GM21825 (cell line): ENCODE measurements at regions not wholly inside any gene's neighbourhood (a gene's known extent, or its start where the extent isn't known, plus 50 kb on each side); places are given as distances from the start of the nearest gene placed in this dataset.
"Not testable (repeated sequence)": the region's sequence is repeated elsewhere in the genome, so short reads cannot be mapped to it uniquely, and the experiment has no call there.

Experiments
- ATAC-seq: cut with Tn5 transposase; IDR thresholded peaks from one replicate; pipeline ENCODE4 v1.9.1; 2021; ENCODE audit warnings: mild to moderate bottlenecking, moderate library complexity; ENCODE audit not compliant: unreplicated experiment

DNA sequence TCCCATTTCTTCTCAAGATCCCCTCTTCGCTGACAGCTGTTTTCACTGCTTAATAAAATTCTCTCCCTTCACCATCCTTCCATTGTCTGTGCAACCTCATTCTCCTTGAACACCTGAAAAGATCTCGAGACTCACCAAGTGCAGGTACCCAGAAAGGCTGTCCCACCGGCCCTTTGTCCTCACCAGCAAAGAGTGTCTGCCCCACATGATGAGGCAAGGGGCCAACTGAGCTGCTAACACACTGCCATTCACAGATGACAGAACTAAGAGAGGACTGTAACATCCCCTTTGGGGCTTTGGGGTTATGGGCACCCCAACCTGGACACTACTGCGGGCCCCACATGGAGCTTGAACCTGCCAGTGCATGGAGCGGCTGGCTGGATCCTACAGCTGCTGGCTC, 771.4 kb upstream of the MIR17HG start:
- ATAC-seq, result no peak

DNA sequence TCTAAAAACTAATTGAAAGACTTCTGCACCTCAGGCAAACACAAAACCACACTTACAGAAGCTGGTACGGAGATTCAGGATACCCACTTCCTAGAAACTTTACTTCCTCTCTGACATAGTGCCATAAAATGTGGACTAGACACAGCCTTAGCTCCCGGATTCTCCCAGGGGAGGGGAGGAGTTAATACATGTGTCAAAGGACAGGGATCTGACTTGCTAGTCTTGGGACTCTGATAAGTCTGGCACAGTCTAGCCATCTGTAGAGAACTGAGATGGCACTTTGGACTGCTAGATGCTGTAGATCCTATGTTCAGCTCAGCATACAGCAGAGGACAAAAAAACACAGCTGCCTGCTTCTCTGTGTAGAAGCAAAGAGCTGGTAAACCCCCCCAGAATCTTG, 769.8 kb upstream of the MIR17HG start:
- ATAC-seq, result no peak

DNA sequence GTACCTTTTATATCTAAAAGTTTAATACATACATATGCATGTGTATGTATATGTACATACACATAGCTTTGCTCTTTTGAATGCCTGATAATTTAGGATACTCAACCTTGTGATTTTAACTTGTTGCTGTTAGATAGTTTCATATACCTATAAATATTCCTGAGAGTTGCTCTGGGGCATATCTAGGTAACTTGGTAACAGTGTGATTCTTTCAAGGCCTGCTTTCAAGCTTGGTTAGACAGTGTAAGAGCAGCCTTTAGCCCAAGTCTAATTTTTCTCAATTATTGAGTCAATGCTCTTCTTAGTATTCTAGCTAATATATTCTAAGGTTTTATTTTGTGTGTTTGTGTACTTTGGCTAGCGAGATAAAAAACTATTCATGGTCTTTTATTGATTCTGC, 762.1 kb upstream of the MIR17HG start:
- no peak for ATAC-seq

DNA sequence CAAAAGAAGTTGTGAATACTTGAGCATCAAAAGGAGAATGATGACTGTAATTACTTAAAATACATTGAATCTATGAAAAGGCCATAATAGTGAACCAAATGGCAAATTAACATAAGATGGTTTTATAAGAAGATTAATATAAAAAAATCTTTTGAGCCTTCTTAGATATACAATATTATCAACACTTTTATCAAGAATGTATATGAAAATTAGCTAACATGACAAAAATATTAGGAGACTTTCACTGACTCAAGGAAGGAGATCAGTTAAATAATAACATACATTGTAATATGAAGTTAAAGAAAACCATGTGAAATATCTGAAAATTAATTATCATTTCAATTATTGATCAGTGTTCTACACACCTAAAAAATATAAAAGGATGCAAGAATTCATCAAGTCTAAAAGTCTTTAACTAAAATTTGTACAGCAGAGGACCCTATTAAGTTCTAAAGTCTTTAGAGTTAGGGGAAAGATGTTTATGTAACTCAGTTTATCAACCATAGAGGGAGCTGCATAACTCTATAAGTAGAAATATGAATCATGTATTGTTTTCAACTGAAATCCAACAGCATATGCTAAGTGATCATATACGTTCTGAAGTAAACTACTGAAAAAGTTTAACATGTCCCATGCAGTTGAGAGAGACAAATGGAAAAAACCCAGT, 756.1 kb upstream of the MIR17HG start:
- no peak for ATAC-seq

DNA sequence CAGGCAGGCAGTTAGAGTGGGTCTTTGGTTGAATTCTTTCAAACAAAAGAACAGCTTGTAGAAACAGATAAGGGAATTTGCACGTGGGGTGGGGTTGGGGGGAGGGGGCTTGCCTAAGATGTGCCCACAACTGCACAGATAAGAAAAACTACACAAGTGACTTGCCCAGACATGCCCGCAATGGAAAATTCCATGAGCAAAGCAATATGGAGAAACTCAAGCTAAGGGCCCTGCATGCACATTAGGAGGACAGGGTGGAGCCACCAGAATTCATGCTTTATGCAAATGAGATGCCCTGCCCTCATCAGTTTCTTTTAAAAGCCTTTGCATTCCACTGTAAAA, 755.6 kb upstream of the MIR17HG start:
- ATAC-seq, result no peak

DNA sequence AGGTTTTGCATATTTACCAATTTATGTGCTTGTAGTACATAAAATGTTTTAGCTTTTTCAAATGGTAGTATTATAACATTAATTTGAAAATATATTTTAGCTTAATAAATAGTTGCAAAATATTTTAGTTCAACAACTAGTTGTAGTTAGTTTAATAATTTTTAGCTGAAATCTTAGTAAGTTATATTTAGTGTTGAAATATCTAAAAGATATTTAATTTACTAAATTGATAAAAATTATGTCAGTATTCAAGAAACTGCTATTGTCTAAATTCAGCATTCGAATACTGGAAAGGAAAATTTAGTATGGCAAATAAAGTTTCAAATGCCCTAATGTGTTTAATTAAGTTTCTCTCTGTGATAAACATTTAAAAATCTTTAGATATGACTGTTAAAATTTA, 754.5 kb upstream of the MIR17HG start:
- no peak for ATAC-seq

DNA sequence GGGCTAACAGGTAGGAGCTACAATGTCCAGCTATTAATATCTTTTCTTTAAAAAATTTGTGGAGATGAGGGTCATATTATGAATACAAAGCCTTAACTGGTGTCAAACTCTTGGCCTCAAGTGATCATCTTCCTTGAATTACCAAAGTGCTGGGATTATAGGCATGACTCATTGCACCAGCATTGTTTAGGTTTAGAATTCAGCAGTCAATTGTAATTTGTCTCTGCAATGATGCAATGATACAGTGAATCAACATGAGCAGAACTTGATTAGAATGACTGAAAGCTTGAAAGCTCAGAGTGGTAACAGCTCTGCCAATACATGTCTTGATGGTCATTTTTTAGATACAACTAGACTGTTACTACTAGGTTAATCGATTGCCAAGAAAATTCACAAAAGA, 752.8 kb upstream of the MIR17HG start:
- ATAC-seq, result no peak

DNA sequence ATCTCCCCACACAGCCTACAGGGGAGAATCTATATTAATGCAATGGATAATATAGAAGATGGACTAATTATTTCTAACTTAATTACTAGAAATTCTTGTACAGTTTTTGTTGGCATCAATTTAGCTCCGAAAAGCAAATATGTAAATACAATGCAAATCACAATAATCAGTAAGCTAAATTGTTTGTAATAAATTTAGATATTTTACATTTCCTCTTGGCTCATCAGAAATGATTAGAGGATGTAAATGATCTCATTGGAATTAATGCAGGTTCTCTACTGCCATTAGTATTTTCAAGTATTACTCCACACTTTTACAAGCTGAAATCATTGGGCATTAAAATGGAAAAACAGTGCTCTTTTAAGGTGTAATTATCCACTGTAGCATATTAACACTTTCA, 741.8 kb upstream of the MIR17HG start:
- no peak for ATAC-seq

DNA sequence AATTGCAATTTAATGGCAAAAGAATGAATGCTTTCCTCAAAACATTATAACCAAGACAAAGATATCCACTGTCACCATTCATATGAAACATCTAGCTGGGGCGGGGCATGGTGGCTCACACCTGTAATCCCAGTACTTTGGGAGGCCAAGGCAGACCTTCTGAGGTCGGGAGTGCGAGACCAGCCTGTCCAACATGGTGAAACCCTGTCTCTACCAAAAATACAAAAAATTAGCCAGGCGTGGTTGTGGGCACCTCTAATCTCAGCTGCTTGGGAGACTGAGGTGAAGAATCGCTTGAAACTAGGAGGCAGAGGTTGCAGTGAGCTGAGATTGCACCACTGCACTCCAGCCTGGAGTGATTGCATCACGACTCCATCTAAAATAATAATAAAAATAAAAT, 740.6 kb upstream of the MIR17HG start:
- not testable (repeated sequence) for ATAC-seq

DNA sequence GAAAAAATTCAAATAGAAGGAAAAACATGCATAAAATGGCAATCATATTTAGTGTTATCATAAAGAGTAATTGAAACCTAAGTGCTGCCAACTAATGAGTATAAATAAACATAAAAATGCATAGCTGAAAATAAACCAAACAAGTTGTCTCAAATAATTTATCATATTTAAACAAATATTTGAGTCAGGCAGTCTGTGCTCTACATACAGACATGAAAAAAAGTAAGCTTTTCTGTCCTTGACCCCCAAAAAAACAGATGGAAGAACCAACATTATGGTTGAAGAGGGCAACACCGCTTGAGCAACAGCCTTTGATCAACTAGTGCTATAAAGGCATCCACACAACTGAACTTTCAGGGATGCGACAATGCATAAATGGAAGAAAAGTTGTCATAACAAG, 735.1 kb upstream of the MIR17HG start:
- ATAC-seq, result no peak

DNA sequence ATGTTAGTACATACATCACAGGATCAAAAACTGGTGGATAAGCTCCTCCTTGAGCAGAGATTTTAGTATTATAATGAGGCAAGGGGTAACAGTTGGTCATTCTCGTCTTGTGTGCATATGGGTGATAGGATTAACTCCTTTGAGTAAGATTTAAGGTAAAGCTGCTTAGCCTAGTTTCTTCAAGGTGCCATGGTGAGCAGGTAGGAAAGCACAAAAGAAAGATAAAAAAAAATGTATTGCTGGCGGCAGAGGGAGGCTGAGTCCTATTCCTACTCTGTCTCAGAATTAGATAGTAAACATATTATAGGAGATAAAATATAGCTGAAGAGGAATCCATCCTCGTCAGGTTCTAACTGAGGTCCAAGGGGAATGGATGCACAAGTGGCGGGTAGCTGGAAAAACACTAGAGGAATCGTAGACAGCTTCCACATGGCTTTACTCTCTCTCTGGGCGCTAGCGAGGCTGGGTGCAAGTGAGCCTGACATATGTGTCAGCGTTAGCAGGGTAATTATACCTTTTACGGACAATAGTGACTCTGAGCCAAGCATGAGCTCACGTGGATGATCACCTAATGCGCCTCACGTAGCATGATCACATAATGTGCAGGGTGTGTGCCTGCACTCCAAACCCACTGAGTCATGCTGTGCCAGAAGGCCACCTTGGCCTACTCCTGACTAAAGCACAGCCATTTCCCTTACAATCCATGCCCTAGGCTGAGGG, 734.3 kb upstream of the MIR17HG start:
- ATAC-seq, result no peak

DNA sequence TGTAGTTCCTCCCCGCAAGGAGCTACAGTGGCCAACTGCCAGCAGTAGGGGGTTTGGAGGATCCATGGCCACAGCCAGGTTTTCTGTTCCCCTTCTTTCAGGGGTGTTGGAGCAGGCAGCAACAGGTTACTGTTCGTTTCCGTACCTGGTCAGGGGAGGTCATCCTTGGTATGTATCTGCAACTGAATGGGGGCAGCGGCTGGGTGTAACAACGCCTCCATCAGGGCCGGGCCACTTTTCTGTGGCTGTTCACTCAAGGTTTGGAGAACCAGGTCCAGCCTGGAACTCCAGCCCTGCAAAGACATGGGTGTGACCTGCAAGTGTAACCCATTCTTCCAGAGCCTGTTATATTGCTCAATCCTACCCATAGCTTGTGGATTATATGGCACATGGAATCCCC, 732.3 kb upstream of the MIR17HG start:
- ATAC-seq, result no peak

DNA sequence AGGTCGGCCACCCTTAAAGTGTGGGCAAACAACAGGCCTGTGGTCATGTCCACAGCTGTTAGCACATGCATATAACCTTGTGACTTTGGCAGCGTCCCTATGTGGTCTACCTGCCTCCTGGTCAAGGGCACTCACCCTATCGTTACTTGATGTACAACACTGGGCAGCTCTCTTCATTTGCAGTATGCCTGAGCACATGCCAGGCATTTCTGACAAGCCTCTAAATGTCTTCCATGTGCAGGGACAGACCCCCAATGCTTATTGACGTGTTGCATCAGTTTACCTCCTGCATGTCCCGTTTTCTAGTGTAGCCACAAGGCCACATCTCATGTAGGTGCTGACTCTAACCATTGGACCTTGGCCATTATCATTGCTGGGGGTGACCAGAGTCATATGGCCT, 731.7 kb upstream of the MIR17HG start:
- no peak for ATAC-seq

DNA sequence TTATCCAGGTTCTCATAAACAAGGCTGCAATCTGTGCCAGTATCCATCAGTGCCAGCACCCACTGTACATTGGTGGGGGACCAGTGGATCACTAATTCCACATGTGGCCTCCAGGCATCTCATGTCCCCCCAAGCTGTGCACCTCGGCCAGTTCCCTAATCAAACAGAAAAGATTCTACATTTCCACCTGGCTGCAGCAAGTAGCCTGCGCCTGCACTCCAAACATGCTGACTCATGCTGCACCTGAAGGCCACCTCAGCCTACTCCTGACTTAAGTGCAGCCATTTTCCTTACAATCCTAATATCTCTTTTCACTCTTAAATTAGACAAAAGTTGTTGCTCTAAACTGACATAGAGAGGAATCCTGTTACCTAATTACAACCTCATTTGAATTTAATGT, 729.4 kb upstream of the MIR17HG start:
- ATAC-seq, result no peak

DNA sequence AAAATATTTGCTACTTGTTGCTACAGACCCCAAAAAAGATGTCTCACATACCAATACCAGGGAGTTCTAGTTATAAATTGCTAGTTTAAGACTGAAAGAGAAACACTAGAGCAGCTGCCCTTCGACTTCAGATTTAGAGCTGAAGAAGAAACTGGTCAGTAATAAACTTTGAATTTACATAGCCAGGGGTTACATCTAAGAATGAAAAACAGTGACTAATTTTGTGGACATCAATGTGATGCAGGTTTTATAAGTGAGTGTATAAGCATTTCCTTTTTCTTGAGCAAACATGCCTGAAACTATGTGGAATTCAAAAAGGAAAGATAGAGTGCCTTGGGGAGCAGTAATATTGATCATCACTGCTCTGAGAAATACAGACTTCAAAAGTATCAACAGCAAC, 724.9 kb upstream of the MIR17HG start:
- no peak for ATAC-seq

DNA sequence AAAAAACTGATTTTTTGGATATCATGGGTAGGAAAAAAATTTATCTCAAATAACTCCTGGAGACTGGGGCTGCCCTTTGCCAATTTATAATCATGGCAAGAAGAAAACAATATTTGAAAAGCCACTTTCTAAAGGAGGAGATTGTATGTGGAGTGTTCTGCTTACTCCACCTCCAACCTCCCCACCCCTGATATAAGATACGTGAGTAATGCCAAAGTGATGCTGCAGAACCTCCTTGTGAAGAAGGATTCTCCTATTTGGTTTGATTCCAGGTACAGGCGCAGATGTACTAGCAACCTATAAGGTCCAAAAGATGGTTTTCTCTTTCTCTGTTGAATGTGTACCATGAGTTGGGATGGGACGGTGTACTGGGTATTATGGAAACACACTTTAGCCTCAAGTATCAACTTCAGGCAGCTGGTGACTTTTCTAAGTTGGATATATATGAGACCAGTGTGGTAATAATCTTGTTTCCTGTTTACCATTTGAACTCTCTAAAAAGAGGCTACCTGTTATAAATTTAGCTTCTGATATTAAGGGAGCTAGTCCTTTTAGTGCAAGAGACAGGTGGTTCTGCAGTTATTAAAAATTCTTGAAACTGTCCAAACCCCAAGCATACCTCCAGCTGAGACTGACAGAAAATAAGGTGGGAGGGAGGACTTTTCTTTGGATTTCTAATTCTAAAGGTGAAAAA, 724.0 kb upstream of the MIR17HG start:
- ATAC-seq, result no peak

DNA sequence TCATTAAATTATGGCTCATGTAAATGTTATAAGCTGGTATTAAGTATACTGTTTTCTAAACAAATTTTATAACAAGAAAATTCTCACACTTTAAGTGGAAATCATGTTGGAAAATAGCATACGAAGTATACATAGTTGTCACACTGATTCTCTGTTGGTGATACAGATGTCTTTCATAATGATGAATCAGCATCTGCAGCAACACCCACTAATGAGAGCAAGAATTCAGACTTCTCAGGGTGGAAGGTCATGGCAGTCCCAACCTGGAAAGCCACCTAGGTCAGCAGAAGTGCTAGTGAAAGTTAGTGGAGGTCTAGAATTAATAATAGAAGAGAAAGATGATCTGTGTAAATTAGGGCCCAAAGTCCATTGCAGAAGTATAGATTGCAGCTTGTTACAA, 719.7 kb upstream of the MIR17HG start:
- no peak for ATAC-seq

DNA sequence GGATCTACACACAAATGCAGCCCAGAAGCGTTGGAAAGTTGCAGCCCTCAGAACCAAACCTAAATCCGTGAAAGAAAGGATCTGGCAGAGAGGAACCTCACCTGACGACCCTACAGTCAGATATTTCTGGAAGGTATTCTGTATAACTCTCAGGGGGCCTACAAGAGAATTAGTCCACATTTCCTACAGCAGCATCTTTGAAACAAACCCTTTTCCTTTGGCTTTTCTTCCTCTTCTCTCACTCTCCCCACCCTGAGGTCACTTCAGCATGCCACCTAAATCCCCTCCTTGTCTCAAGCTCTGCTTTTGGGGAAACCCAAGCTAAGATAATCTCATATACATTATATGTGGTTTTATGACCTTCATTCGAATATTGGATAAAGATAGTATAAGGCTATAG, 719.0 kb upstream of the MIR17HG start:
- ATAC-seq, result no peak

DNA sequence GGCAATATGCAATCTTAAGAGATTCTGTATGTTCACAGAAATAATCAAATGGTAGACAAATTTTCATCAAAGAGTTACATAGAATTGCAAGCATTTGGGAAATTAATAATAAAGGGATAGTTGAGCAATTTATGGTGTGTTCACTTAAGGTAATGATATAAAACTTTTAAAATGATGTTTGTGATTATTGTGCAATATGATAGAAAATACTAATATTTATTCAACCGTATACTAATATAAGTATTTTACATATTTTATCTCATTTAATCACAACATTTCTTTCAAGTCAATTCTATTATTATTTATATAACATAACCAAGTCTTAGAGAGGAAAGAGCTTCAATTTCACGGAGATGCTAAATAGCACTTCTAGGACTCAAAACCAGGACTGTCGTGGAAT, 716.8 kb upstream of the MIR17HG start:
- no peak for ATAC-seq

DNA sequence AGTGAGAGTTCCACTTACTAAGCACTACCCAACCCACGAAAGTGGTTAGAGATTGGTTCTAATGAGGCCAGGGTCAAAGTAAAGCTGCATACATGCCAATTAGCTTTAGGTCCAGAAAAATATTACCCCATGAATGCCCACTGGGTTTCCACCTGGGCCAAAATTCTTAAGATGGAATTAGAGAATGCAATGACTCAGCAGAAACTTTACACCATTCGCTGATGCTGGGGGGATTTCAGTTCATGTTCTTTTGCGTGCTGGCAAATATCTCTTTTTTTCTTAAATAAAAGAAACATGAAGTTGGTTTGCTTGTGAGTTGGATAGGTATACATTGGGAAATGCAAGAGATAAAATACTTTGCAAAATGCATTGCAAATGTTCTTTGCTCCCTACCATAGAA, 715.3 kb upstream of the MIR17HG start:
- ATAC-seq, result no peak

DNA sequence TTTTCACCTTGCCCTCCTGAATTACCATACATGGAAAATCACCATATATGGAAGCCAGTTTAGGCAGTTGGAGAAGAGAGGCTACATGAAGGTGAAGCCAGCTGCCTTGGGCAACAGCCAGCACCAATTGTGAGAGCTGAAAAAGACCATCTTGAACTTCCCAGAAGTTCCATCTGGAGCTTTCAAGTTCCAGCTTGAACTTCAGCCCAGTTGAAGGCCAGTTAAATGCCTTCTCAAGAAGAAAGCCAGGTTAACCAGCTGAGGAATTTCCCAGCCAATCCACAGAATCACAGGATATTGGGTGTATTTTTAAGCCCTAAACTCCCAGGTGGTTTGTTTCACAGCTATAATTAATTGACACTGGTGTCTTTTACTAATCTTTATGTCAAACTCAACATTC, 713.6 kb upstream of the MIR17HG start:
- no peak for ATAC-seq

DNA sequence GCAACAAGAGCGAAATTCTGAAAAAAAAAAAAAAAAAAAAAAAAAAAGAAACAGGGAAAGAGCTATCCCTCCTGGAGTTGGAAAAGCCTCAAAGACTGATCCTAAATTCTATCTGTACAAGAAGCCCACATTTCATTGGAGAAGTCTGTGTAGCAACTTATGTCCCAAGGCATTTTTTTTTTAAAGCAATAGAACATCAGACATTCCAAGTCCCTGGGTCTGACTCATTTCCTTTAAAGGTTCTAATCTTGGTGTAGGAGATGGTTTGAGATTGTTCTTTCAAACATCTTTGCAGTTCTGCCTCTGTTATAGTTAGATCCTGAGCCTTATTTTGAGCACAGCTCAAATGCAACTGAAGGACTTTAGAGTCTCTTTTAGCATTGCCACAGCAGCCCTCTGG, 706.5 kb upstream of the MIR17HG start:
- no peak for ATAC-seq
